Activated naive CD4-positive, alpha-beta T cell treated with anti-CD3 and anti-CD28 coated beads, Interleukin-2, amount 50 U/mL, for 72 hours (primary cell): ENCODE measurements at regions not wholly inside any gene's neighbourhood (a gene's known extent, or its start where the extent isn't known, plus 50 kb on each side); places are given as distances from the start of the nearest gene placed in this dataset.

Experiments used
- ATAC-seq, 2 donors: fragments of 150-1000 bp; cut with Tn5 transposase; 2 replicates each; pipeline ENCODE4 v1.10.0; 2021; ENCODE audit warnings: mild to moderate bottlenecking in 2 of 2, moderate library complexity in 2 of 2
- DNase-seq, 2 donors: peaks; one replicate each; pipeline ENCODE4 v3.0.0; 2021 to 2022; ENCODE audit warnings: low spot score in 2 of 2
- H3K27ac Mint-ChIP-seq, 2 donors: one replicate each; pipeline ENCODE4 v1.8.0; 2022; ENCODE audit warnings: mild to moderate bottlenecking in 2 of 2, mixed read lengths in 2 of 2
- H3K36me3 Mint-ChIP-seq, 2 donors: one replicate each; pipeline ENCODE4 v1.8.0; 2022; ENCODE audit warnings: mixed read lengths in 2 of 2
- H3K9me3 Mint-ChIP-seq, 2 donors: one replicate each; pipeline ENCODE4 v1.8.0; 2022; ENCODE audit warnings: mixed read lengths in 2 of 2

DNA sequence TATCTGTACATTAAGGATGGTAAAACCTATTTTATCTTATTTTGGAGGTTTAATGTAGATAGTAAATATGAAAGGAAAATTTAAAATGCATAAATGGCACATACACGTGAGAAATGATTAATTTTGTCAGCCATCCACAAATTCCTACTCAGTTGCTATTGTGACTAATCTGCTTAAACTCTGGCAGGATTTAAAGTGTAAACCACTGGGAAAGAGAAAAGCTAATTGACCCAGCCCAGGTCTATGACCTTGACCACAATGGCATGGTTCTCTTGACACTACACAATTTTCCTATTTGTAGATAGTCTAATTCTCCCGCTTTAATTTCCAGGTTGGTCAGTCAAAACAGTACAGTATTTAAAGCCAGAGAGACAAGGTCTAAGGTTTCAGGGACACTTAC lies 459.0 kb upstream of the KLF4 start:
- DNase-seq = no peak
- Mint-ChIP-seq H3K9me3 (peaks cover 15 to 21% of the 10 kb centered on the region in 2 donors), H3K27ac (no peak overlapping the region), H3K36me3 (no peaks in the 10 kb centered on the region)
- ATAC-seq = no peak

GRCh38 chr9:107948086-107948485 lies 458.5 kb upstream of the KLF4 start:
- no peak overlapping the region for H3K27ac Mint-ChIP-seq
- DNase-seq (no peak), ATAC-seq (no peak)
- peaks cover 16 to 22% of the 10 kb centered on the region in 2 donors for H3K9me3 Mint-ChIP-seq
- no peaks in the 10 kb centered on the region for H3K36me3 Mint-ChIP-seq

DNA sequence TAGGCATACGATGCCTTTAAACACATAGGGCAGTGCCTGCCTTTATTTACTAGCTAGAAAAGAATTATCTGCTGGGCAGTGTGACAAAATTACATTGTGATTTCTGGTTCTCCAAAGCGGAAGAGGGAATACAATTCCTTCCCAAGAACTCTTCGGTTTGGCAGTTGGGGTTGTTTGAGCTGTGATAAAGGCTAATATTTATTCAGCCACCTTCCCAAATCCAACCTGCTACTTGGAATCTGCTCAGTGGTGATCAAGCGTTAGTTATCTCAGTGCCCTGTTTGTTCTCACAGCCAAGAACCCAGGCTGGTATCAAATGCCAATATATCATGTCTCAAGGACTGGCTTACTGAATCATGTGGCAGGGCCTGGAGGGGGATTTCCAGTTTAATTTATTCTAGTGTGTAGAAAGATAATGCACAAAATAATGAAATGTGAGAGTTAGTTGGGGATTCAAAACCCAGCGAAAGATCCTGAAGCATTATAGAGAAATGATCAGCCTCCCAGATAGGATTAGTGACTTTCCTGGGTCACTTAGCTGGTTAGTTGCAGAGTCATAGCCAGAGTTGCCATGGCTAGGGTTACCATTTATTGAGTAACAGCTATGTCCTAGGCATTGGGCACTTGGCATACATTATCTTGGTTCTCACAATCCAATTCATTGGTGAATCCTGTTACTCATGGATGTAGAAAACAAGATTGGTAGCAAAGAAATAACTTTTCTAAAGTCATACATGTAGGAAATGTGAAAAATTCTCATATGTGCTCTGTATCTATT lies 457.0 kb upstream of the KLF4 start:
- ATAC-seq = no peak
- no peak for DNase-seq
- H3K9me3 Mint-ChIP-seq = peaks cover 22 to 26% of the 10 kb centered on the region in 2 donors
- no peaks in the 10 kb centered on the region for H3K36me3 Mint-ChIP-seq
- no peak overlapping the region for H3K27ac Mint-ChIP-seq

DNA sequence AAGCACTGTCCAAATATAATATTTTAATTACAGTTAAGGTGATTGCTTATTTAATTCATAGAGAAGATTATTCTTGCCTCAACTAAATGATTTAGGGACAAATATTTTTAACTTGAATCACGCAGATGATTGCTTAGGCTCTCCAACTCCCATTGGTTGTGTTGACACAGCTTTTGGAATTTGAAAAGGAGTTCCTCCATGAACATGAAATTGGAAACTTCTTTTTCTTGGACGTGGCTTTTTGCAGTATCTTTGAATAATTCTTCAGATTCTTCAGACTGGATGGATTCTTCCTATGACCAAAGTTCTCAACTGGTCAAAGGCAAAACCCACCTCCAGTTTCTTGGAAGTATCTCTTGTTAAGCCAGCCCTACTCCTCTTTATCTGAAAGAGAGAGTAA lies 456.4 kb upstream of the KLF4 start:
- Mint-ChIP-seq H3K27ac (no peak overlapping the region), H3K36me3 (no peaks in the 10 kb centered on the region), H3K9me3 (peaks cover 20 to 29% of the 10 kb centered on the region in 2 donors)
- no peak for DNase-seq
- ATAC-seq = no peak

DNA sequence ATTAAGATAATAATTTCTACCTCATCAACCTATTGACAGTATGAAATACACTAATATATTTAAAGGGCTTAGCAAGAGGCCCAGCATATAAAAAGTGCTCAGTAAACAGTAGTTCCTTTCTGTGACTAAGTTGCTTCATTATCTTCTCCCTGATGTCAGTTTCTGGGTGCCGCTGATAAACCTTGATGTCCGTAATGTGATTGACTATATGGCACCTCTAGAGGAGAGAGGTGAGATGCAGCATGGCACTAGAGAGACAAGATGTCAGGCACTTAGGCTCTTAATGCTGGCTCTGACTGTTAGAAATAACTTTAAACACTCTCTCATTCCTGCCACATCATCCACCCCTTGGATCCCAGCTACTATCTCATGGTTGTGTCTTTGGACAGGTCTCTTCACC lies 455.9 kb upstream of the KLF4 start:
- Mint-ChIP-seq H3K36me3 (no peaks in the 10 kb centered on the region), H3K27ac (no peak overlapping the region), H3K9me3 (peaks cover 20 to 30% of the 10 kb centered on the region in 2 donors)
- DNase-seq = no peak
- no peak for ATAC-seq

DNA sequence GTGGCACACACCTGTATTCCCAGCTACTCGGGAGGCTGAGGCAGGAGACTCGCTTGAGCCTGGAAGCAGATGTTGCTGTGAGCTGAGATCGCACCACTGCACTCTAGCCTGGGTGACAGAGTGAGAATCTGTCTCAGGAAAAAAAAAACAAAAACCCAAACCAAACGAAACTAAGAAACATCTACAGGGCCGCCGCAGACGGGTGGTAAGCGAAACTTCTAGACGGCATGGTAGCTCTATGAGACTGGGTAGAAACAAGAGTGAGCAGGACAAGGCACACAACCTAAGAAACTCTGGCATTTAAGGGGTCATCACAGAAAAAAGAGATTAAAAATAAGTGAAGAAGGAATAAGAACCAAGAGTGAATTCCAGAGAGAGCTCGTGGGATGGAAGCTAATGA lies 454.8 kb upstream of the KLF4 start:
- ATAC-seq (no peak), DNase-seq (no peak)
- Mint-ChIP-seq H3K9me3 (peaks cover 16 to 31% of the 10 kb centered on the region in 2 donors), H3K27ac (no peak overlapping the region), H3K36me3 (no peaks in the 10 kb centered on the region)

GRCh38 chr9:107943901-107944300 lies 454.3 kb upstream of the KLF4 start:
- peaks cover 16 to 31% of the 10 kb centered on the region in 2 donors for H3K9me3 Mint-ChIP-seq
- ATAC-seq (no peak), DNase-seq (no peak)
- H3K27ac Mint-ChIP-seq = no peak overlapping the region
- no peaks in the 10 kb centered on the region for H3K36me3 Mint-ChIP-seq

GRCh38 chr9:107942856-107943255 lies 453.3 kb upstream of the KLF4 start:
- no peak overlapping the region for H3K27ac Mint-ChIP-seq
- ATAC-seq = no peak
- no peaks in the 10 kb centered on the region for H3K36me3 Mint-ChIP-seq

GRCh38 chr9:107942291-107942690 lies 452.7 kb upstream of the KLF4 start:
- no peak for ATAC-seq
- DNase-seq = no peak
- Mint-ChIP-seq H3K9me3 (peaks cover 16 to 28% of the 10 kb centered on the region in 2 donors), H3K36me3 (no peaks in the 10 kb centered on the region), H3K27ac (no peak overlapping the region)

More at GRCh38 chr9:107942856-107943255, 453.3 kb upstream of the KLF4 start:
- DNase-seq = no peak
- peaks cover 16 to 28% of the 10 kb centered on the region in 2 donors for H3K9me3 Mint-ChIP-seq

GRCh38 chr9:107940616-107941595 lies 451.3 kb upstream of the KLF4 start:
- ATAC-seq = no peak
- Mint-ChIP-seq H3K27ac (no peak overlapping the region), H3K36me3 (no peaks in the 10 kb centered on the region), H3K9me3 (peaks cover 20 to 28% of the 10 kb centered on the region in 2 donors)
- no peak for DNase-seq

DNA sequence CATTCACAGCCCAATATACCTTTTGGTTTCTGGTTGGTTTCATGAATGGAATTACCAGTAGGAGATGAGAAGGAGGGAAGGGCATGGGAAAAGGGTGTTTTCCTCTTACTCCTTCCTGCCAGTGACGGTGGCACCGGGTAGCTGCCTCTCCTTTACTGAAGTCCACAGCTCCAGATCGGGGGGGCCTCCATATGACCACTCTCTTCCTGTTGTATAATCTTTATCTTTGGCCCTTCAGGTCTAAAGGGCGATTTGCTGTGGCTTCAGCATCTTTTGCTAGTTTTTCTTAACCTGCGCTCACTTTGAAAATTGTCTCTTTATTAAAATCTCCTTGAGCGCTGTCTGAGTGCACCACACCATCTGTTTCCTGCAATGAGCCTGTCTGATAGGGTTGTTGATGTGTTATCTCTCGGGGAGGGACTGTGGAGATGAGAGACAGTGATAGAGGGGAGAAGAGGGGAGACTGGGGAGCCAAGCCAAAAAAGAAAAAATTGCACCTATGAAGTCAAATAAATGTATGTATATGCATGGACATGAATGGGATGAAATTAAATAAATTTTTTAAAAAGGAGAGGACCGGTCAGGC lies 449.3 kb upstream of the KLF4 start:
- Mint-ChIP-seq H3K9me3 (peaks cover 20 to 27% of the 10 kb centered on the region in 2 donors), H3K36me3 (no peaks in the 10 kb centered on the region), H3K27ac (no peak overlapping the region)
- ATAC-seq = no peak
- DNase-seq = no peak

GRCh38 chr9:107935931-107936330 lies 446.4 kb upstream of the KLF4 start:
- ATAC-seq (no peak), DNase-seq (no peak)
- Mint-ChIP-seq H3K9me3 (peaks cover 10 to 11% of the 10 kb centered on the region in 2 donors), H3K27ac (no peak overlapping the region), H3K36me3 (no peaks in the 10 kb centered on the region)

- no peak for DNase-seq
- H3K36me3 Mint-ChIP-seq = no peaks in the 10 kb centered on the region
- H3K27ac Mint-ChIP-seq = no peak overlapping the region
- no peak for ATAC-seq
- H3K9me3 Mint-ChIP-seq = peaks cover 7 to 12% of the 10 kb centered on the region in 2 donors
These were observed 443.9 kb upstream of the KLF4 start for GRCh38 chr9:107933516-107933915.

- DNase-seq (no peak), ATAC-seq (no peak)
- Mint-ChIP-seq H3K36me3 (no peaks in the 10 kb centered on the region), H3K9me3 (peaks cover 11 to 13% of the 10 kb centered on the region in 2 donors), H3K27ac (no peak overlapping the region)
These were observed 443.5 kb upstream of the KLF4 start for GRCh38 chr9:107933097-107933496.

DNA sequence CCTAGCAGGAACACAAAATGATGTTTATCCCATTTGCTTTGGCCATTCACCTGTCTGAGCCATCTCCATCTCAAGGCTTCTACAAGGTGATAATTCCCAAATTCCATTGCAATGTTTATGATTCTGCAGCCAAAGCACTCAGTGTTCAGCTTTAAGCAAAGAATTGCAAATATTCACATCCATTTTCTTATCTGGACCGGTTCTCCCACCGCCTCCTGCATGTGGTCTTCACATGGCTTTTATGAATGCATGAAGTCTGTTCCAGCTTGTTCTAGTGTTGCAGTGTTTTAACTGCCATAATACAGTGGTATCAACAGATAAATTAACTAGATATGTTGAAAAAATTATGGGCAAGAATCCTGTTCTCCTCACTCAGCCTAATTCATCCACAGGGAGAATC lies 443.0 kb upstream of the KLF4 start:
- H3K36me3 Mint-ChIP-seq = no peaks in the 10 kb centered on the region
- no peak for ATAC-seq
- H3K9me3 Mint-ChIP-seq = peaks cover 13% of the 10 kb centered on the region in 2 donors
- DNase-seq = no peak
- no peak overlapping the region for H3K27ac Mint-ChIP-seq

GRCh38 chr9:107932046-107932445 lies 442.5 kb upstream of the KLF4 start:
- ATAC-seq (no peak), DNase-seq (no peak)
- Mint-ChIP-seq H3K27ac (no peak overlapping the region), H3K36me3 (no peaks in the 10 kb centered on the region), H3K9me3 (peaks cover 13% of the 10 kb centered on the region in 2 donors)
